NCI-H1436 (cell line): ENCODE measurements at regions not wholly inside any gene's neighbourhood (a gene's known extent, or its start where the extent isn't known, plus 50 kb on each side); places are given as distances from the start of the nearest gene placed in this dataset.
"Not testable (repeated sequence)": the region's sequence is repeated elsewhere in the genome, so short reads cannot be mapped to it uniquely, and the experiment has no call there.

Experiments used
- DNase-seq: peaks from one replicate; lab custom pipeline; 2025; lab: John Stamatoyannopoulos, UW

DNA sequence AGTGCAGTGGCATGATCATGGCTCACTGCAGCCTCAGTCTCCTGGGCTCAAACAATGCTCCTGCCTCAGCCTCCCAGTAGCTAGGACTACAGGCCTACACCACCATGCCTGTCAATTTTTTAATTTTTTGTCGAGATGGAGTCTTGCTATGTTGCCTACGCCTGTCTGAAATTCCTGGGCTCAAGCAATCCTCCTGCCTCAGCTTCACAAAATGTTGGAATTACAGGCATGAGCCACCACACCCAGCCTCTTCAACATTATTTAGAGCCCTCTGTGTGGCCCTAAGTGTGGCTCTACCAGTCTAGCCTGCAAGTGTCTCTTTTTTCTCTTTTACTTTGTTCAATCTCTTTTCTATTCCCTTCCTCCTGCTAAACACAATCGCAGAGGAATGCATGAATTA, 154.4 kb upstream of the EPB41L4A start:
- no peak for DNase-seq

DNA sequence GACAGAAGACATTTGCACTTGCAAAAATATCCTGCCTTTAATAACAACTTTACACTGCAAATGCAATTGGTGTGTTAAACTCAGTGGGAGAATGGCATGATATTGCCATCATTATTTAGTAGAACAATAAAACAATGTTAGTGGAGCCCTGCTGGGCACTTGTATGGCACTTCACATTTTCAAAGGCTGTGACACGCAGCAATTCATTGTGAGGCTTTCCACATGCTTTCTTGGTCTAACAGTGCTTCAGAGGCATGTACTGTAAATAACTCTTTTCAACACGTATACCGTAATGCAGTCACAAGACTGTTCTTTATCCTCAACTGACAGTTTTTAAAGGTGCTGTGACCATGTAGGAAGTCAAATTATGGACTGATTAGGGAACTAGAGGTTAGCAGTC, 155.5 kb upstream of the EPB41L4A start:
- no peak for DNase-seq

DNA sequence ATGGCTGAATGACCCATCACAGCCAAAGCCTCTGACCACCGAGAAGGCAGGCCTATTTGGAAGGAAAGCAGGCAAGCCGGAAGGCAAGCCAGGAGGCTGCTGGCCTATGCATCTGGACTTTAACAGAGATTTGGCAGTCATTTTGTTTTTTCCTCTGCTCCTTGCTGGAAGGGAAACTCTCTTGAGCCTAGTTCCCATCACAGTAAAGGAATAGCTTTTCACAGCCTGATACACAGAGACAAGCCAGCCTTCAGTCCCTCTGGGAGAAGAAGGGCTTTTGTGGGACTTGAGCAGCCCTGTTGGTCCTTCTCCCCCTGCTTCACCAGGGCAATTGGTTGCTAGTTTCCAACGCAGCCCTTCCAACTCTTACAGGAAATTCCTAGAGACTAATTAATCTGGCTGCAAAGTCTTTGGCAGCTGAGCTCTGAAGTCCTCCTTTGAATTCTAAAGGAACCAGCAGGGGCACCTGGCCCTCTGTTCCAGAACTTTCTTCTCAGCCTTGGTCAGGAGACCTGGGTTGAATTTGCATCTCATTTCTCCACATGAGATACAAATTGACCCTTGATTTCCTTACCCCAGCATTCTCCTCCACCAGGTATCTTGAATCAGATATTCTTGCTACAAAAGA, 157.3 kb upstream of the EPB41L4A start:
- no peak for DNase-seq

GRCh38 chr5:112579599-112580170, 158.0 kb upstream of the APC start:
- DNase-seq, result no peak

DNA sequence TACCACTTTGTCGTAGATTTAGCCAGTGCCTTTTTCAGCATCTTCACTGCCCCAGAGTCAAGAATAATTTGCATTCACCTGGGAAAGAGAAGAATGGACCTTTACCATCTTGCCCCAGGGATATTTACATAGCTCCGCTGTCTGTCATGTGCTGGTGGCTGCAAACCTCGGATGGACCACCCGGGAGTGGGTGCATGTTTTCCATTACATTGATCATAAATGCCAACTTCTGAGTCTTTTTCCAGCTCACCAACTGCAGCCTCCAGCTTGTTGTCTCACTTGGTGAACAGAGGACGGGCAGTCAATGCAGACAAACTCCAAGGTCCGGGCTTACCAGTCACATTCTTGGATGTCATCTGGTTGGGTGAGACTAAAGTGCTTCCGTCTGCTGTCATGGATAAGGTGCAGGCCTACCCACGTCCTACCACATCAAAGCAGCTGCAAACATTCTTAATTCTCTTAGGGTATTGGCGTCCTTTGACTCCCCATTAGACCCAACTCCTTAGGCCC, 155.8 kb upstream of the APC start:
- no peak for DNase-seq

GRCh38 chr5:112583166-112583565, 154.5 kb upstream of the APC start:
- no peak for DNase-seq

DNA sequence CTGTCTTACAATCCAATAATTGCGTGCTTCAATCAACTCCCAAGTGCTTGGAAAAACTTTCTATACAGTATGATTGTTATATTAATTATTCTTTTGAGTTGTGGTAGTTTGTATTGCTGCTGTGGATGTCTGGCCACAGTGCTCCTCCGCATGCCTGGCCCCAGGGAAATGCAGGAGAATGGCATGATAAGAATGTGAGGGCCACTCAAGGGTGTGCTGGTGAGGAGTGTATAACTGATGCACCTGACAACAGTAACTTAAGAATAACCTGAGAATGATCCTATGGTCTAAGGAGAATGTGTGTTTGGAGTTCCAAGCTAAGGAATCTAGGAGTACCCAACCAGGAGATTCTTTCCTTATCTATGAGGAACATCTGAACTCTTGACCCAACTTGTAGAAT, 152.9 kb upstream of the APC start:
- DNase-seq, result no peak

GRCh38 chr5:112586596-112587062, 151.1 kb upstream of the APC start:
- DNase-seq, result no peak

GRCh38 chr5:112590858-112591257, 146.8 kb upstream of the APC start:
- not testable (repeated sequence) for DNase-seq

DNA sequence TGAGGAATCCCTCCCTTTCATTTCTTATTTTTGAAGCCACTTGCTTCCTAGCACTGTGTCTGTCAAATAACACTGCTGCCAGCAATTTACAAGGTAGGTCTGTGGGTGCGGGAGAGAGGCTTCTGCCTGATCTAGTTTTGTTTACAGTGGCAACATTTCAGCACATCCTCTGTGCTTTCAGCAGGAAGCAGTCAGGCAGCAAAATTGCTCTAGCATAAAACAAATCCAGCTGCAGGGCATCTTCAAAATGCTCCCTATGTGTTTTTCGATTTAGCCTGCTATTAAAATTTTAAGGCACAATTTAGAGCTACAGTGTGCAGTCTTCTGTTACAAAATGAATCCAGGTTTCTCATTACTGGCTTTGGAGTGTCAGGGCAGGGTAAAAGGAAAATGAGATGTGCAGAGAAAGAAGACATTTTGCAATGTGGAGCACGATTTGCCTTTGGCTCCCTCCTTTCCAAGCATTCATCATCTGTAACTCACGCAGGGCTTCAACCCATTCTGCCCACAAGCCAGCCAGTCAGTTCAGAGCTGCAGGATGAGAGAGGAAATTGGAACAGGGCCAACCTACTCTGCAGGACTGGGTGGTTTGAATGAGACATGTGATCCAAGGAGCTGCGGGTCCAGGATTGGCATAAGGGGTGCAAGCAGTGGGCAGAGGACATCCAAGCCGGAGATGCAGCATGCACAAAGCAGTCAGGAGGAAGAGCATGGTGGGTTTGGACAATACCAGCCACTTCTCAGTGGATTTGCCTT, 143.4 kb upstream of the APC start:
- no peak for DNase-seq

DNA sequence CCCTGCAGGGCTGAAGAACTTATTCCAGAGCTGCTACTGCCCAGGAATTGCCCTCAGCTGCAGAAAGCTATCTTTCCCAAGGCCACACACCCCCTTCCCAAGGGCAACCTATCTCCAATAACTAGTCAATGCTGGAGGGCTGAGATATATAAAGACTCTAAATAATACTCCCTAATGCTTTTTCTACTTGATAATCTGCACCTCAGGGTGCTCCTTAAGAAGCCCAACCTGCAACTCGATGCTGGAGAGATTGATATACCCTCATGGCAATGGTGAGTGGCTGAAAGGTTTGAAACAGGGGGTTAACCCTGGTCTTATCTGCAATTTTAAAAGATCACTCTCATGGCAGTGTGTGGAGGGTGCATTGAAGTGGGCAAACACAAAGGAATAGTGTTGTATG, 142.7 kb upstream of the APC start:
- DNase-seq, result no peak

DNA sequence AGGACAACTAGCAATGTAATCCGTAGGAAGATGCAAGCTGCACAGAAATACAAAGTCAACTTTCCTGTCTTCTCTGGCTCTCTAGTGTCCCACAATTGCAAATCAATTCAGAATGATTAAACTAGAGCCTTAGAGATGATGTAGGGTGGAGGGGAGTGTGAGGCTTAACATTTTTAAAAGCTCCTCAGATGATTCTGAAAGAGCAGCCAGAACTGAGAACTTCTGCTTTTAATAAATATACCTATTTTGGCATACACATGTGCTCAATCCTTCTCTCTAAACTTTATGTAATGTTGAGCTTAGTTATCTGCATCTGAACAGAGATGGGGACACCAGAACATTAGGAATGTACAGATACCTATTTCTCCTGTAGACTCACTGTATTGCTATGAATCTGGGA, 139.9 kb upstream of the APC start:
- DNase-seq, result no peak

- DNase-seq, result not testable (repeated sequence)
These were observed 137.2 kb upstream of the APC start for GRCh38 chr5:112600510-112600909.

DNA sequence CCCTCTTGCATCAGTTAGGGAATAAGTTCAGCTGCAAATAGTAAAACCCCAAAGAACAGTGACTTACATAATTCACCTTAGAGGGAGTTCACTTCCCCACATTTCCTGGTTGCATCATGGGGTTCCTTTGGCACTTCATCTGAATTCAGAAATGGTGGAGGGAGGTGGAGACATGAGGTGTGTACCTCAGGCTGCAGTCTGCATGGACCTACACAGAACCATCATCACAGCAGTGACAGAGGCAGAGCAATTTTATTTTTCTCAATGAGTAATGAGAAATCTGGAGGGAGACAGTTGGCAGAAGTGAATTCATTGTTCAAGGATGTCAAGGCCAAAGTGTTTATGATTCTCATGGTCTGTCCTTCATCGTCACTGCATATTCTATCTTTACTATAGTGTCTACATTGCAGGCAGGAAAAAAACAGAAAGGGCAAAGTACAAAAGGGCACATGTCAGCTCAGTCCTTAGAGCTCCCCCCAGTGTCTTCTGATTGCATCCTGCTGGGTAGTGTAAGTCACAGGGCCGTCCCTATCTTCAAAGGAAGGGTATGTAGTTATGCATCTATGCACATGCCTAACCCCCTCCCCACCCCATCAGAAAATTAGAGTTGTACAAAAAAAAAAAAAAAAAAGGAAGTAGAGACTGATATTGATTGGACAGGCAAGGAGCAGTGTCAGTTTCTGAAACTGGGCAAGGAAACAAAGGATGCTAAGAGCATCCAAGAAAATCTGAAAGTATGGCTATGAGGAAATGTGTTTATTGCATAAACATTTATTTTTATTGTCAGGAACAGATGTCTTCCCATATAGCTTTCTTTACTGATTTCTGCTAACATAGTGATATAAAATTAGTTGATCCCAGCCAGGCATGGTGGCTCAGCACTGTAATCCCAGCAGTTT, 132.7 kb upstream of the APC start:
- peak; percentile 5 for DNase-seq

DNA sequence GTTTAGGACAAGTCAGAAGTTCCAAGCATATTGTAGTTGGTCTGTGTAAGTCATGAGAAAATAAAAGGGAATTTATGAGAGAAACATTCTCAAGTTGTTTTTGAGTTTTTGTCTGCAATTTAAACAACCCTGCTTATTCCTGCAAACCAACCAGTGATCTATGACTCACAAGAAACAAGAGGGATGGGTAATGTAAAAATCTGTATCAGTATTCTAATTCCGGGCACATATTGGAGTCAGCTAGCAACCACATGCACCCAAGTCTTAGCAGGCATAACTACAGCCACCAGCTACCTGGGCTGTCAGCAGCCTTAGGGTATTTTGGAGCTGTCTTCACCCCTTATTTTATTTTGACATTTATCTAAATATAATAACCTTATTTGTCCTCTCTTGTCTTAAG, 128.7 kb upstream of the APC start:
- no peak for DNase-seq

GRCh38 chr5:112612663-112613062, 125.0 kb upstream of the APC start:
- DNase-seq, result no peak

- DNase-seq, result no peak
These were observed 123.4 kb upstream of the APC start for GRCh38 chr5:112614285-112614684.

DNA sequence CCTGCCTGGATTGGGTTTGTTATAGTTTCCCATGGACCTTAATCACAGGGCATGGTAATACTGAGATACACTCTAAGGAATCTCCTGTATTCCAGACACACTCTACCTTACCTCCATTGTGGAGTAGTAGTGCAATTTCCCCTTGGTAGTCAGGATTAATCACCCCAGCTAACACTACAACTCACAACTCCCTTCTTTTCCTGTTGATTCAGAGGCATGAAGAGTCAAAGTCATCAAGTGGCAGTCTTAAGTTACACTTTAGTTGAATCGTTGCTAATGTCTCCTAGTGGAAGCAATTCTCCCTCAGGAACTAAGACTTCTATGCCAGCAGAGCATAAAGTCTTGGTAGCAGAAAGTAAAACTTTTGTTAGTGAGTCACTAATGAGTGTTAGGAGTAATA, 122.7 kb upstream of the APC start:
- DNase-seq, result no peak

GRCh38 chr5:112616812-112617547, 120.7 kb upstream of the APC start:
- DNase-seq, result no peak

GRCh38 chr5:112625246-112625645, 112.4 kb upstream of the APC start:
- no peak for DNase-seq

GRCh38 chr5:112625689-112626438, 111.8 kb upstream of the APC start:
- DNase-seq, result peak; percentile 61
